ENCODE measurements at regions not wholly inside any gene's neighbourhood (a gene's known extent, or its start where the extent isn't known, plus 50 kb on each side); places are given as distances from the start of the nearest gene placed in this dataset.

DNA sequence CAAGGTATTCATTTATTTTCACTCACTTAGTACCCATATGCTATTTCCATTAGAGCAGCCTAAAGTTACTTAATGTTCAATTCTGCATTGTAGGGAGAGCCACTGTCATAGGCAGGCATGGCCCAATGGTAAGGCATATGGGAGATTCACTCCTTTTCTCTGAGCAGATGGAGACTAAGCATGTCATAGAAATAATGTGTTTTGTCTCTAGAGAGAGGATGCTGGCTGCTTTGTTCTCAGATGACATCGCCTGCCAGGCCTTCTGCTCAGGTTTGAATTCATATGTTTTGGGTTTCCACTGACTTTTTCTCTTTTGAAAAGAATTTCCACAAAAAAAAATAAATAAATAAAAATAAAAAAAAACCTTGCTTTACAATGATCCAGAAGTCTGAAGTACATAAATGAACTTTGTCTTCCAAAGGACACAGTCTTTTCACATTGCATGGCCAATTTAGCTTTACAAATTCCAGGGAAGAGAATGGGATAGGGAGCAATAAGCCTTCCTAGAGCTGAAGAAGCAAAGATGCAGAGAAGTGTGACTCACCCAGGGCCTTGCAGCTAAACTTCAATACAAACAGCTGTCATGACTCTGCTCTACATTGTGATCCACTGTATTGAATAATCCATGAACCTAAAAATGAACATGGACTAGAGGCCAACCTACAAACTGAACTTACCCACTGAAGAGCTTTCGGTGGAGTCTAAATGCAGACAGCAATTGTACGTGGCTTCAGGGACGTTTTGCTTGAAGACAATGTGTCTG is 422.5 kb downstream of the CMPK2 start:
- H2BK12ac ChIP-seq (ENCODE audit: insufficient read length, low read depth, low read length) = no peak overlapping the region
- H2BK20ac ChIP-seq (ENCODE audit: low read depth, low read length, poor library complexity, severe bottlenecking) = no peak overlapping the region
- no peak overlapping the region for H2AK5ac ChIP-seq (ENCODE audit: insufficient read length, low read length)
- H3T11ph ChIP-seq (ENCODE audit: low read length) = no peak overlapping the region
- H3K23me2 ChIP-seq (ENCODE audit: insufficient read length, low read depth, low read length, poor library complexity, severe bottlenecking) = no peaks in the 10 kb centered on the region
- no peaks in the 10 kb centered on the region for H4K20me1 ChIP-seq (ENCODE audit: control insufficient read depth, insufficient read depth, insufficient read length)
- Mint-ChIP-seq H3K4me3 (no peak overlapping the region), H3K27me3 (ENCODE audit: low read depth) (no peaks in the 10 kb centered on the region), H3K9me3 (no peaks in the 10 kb centered on the region), H3K4me1 (no peaks in the 10 kb centered on the region), H3K27ac (no peak overlapping the region), H3K36me3 (ENCODE audit: insufficient read depth in 1 of 3, low read depth in 3 of 3) (no peaks in the 10 kb centered on the region)
- H2BK120ac ChIP-seq (ENCODE audit: low read depth, low read length, poor library complexity, severe bottlenecking) = no peak overlapping the region
- H3K79me2 ChIP-seq (ENCODE audit: insufficient read depth, low read length) = no peaks in the 10 kb centered on the region
- no peaks in the 10 kb centered on the region for H3K4me1 ChIP-seq (ENCODE audit: insufficient read depth, low read length)
- TF ChIP-seq, protein P1, sequence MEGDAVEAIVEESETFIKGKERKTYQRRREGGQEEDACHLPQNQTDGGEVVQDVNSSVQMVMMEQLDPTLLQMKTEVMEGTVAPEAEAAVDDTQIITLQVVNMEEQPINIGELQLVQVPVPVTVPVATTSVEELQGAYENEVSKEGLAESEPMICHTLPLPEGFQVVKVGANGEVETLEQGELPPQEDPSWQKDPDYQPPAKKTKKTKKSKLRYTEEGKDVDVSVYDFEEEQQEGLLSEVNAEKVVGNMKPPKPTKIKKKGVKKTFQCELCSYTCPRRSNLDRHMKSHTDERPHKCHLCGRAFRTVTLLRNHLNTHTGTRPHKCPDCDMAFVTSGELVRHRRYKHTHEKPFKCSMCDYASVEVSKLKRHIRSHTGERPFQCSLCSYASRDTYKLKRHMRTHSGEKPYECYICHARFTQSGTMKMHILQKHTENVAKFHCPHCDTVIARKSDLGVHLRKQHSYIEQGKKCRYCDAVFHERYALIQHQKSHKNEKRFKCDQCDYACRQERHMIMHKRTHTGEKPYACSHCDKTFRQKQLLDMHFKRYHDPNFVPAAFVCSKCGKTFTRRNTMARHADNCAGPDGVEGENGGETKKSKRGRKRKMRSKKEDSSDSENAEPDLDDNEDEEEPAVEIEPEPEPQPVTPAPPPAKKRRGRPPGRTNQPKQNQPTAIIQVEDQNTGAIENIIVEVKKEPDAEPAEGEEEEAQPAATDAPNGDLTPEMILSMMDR (conservative IDR thresholded peaks at IDR 0.05) = no peak
- H4K8ac ChIP-seq (replicated peaks; ENCODE audit: insufficient read length, low read depth, low read length) = no peak overlapping the region
- H3K79me1 ChIP-seq (ENCODE audit: insufficient read depth, low read depth, low read length, poor library complexity, severe bottlenecking) = no peaks in the 10 kb centered on the region
- H4K5ac ChIP-seq (ENCODE audit: insufficient read length, low read depth, low read length) = no peak overlapping the region
- no peak overlapping the region for H3K4me2 ChIP-seq (ENCODE audit: insufficient read depth, insufficient read length, low read length)
- H3K27ac ChIP-seq (ENCODE audit: insufficient read length, low read depth, low read length) = no peak overlapping the region
- H3K23ac ChIP-seq (ENCODE audit: insufficient read length, low read depth, low read length) = no peak overlapping the region
- H2AFZ ChIP-seq (ENCODE audit: low read length) = no peak overlapping the region
- H3K56ac ChIP-seq (ENCODE audit: insufficient read length, low read depth, low read length) = no peak overlapping the region
- H2BK15ac ChIP-seq (ENCODE audit: low read depth, low read length) = no peak overlapping the region
- no peak overlapping the region for H3K4ac ChIP-seq (ENCODE audit: low read depth, low read length)
- no CpG with 5 or more reads among the region's 4 CpGs for WGBS (ENCODE audit: extremely low coverage, insufficient read length, low lambda C conversion rate)
- H2BK5ac ChIP-seq (ENCODE audit: insufficient read length, low read length) = no peak overlapping the region
- H3K9ac ChIP-seq (ENCODE audit: extremely low read depth, insufficient read length, low read length) = no peak overlapping the region
- H3K14ac ChIP-seq (ENCODE audit: insufficient read depth, low read length) = no peak overlapping the region
- no peaks in the 10 kb centered on the region for H3K9me3 ChIP-seq (ENCODE audit: control insufficient read depth, low read depth, low read length)
- H3K18ac ChIP-seq (ENCODE audit: insufficient read length, low read depth, low read length) = no peak overlapping the region
- no peaks in the 10 kb centered on the region for H3K27me3 ChIP-seq (ENCODE audit: insufficient read depth, low read length)
- DNase-seq = no peak
- no peak overlapping the region for H4K91ac ChIP-seq (ENCODE audit: insufficient read length, low read depth, low read length)

Measured in H9 (cell line).